ENCODE measurements at regions not wholly inside any gene's neighbourhood (a gene's known extent, or its start where the extent isn't known, plus 50 kb on each side); places are given as distances from the start of the nearest gene placed in this dataset.
A peak's percentile ranks its signal among the peaks of the same experiment; 100 is the strongest.
"Not testable (repeated sequence)": the region's sequence is repeated elsewhere in the genome, so short reads cannot be mapped to it uniquely, and the experiment has no call there.

GRCh38 chr5:120942596-120943350 lies 478.7 kb downstream of the PRR16 start:
- no peak overlapping the region for H3K27ac ChIP-seq
- H3K36me3 ChIP-seq, result no peaks in the 10 kb centered on the region
- H3K4me3 ChIP-seq, result no peak overlapping the region
- H3K4me1 ChIP-seq, result no peaks in the 10 kb centered on the region
- no peaks in the 10 kb centered on the region for H3K27me3 ChIP-seq
- no peaks in the 10 kb centered on the region for H3K9me3 ChIP-seq
- no peak for TF ChIP-seq POLR2A (IDR thresholded peaks at IDR 0.05)
- TF ChIP-seq CTCF (IDR thresholded peaks at IDR 0.05), result no peak
- no peak for DNase-seq

- not testable (repeated sequence) for DNase-seq
These were observed 485.5 kb downstream of the PRR16 start for GRCh38 chr5:120949596-120949995.

GRCh38 chr5:120953445-120953844 lies 489.3 kb downstream of the PRR16 start:
- not testable (repeated sequence) for H3K27ac ChIP-seq, H3K4me1 ChIP-seq, H3K27me3 ChIP-seq, DNase-seq, H3K36me3 ChIP-seq, H3K9me3 ChIP-seq, H3K4me3 ChIP-seq

More at GRCh38 chr5:120949596-120949995, 485.5 kb downstream of the PRR16 start:
- H3K27me3 ChIP-seq, H3K36me3 ChIP-seq, H3K4me1 ChIP-seq, H3K27ac ChIP-seq, H3K9me3 ChIP-seq, H3K4me3 ChIP-seq: not testable (repeated sequence)

GRCh38 chr5:120954255-120954654 lies 490.2 kb downstream of the PRR16 start:
- no peak for TF ChIP-seq CTCF (IDR thresholded peaks at IDR 0.05)
- TF ChIP-seq POLR2A (IDR thresholded peaks at IDR 0.05), result no peak
- no peaks in the 10 kb centered on the region for H3K36me3 ChIP-seq
- H3K27me3 ChIP-seq, result no peaks in the 10 kb centered on the region
- peaks cover 0 to 2% (median 0%) of the 10 kb centered on the region in 4 donors for H3K9me3 ChIP-seq
- H3K27ac ChIP-seq, result no peak overlapping the region
- no peak overlapping the region for H3K4me3 ChIP-seq
- no peaks in the 10 kb centered on the region for H3K4me1 ChIP-seq
- DNase-seq, result no peak

GRCh38 chr5:120955795-120956194 lies 491.7 kb downstream of the PRR16 start:
- H3K36me3 ChIP-seq, result no peaks in the 10 kb centered on the region
- TF ChIP-seq CTCF (IDR thresholded peaks at IDR 0.05) (no peak), POLR2A (IDR thresholded peaks at IDR 0.05) (no peak)

GRCh38 chr5:120958877-120959485 lies 494.9 kb downstream of the PRR16 start:
- H3K27ac ChIP-seq, result peak overlapping the region in 1 of 4 donors; percentile 15
- no peak overlapping the region for H3K4me3 ChIP-seq
- TF ChIP-seq POLR2A (IDR thresholded peaks at IDR 0.05) (no peak), CTCF (IDR thresholded peaks at IDR 0.05) (no peak)
- no peaks in the 10 kb centered on the region for H3K9me3 ChIP-seq
- no peaks in the 10 kb centered on the region for H3K4me1 ChIP-seq
- no peaks in the 10 kb centered on the region for H3K27me3 ChIP-seq
- peak in 2 of 3 donors; percentile 54 to 63 for DNase-seq
- H3K36me3 ChIP-seq, result no peaks in the 10 kb centered on the region

More at GRCh38 chr5:120955795-120956194, 491.7 kb downstream of the PRR16 start:
- H3K9me3 ChIP-seq, result peaks cover 0 to 2% (median 0%) of the 10 kb centered on the region in 4 donors
- no peak for DNase-seq
- no peak overlapping the region for H3K4me3 ChIP-seq
- H3K27me3 ChIP-seq, result no peaks in the 10 kb centered on the region
- no peak overlapping the region for H3K27ac ChIP-seq
- no peaks in the 10 kb centered on the region for H3K4me1 ChIP-seq

Data from Peyer's patch (tissue), 4 donors.